OCI-LY7 (cell line): ENCODE measurements at regions not wholly inside any gene's neighbourhood (a gene's known extent, or its start where the extent isn't known, plus 50 kb on each side); places are given as distances from the start of the nearest gene placed in this dataset.

Source experiments
- EZH2phosphoT487 ChIP-seq: fragments of 200-600 bp; sonication (generic); IDR thresholded peaks from 2 replicates; pipeline ENCODE4 v1.6.1; 2018; ENCODE audit warnings: low read depth, borderline replicate concordance, mild to moderate bottlenecking, mixed run types, antibody characterized with exemption, low read length, moderate library complexity, mixed read lengths
- TF ChIP-seq, protein P1 (sequence below): fragments of 200-600 bp; sonication (generic); conservative IDR thresholded peaks from 2 replicates; pipeline ENCODE4 v1.5.1; 2014; ENCODE audit warnings: mild to moderate bottlenecking, antibody characterized with exemption, low read length, moderate library complexity, mixed read lengths

DNA sequence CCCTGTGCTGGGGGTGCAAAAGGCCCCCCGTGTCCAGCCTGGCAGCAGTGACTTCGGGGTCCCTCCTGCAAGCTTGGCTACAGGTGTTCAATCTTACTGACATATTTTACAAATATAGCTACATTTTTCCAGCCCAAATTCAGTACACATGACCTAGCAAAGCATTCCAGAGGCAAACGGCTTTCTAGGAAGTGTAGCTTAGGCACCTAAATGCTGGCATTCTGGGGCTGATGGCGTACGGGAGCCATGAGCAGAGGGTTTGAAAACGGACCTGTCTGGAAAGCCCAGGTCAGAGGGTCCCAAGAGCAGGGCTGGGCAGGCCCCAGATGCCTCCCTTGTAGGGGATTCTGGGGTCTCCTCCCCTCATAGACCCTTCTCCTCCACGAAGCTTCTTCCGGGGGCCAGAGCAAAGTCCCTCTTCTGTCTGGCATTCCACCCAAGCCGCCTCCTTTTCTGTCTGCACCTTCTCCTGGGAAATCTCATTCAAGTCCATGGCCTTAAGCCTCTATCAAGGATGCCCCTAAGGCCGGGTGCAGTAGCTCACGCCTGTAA lies 63.3 kb upstream of the ASAP2 start:
- TF ChIP-seq EZH2phosphoT487 = no peak
- TF ChIP-seq, protein P1, sequence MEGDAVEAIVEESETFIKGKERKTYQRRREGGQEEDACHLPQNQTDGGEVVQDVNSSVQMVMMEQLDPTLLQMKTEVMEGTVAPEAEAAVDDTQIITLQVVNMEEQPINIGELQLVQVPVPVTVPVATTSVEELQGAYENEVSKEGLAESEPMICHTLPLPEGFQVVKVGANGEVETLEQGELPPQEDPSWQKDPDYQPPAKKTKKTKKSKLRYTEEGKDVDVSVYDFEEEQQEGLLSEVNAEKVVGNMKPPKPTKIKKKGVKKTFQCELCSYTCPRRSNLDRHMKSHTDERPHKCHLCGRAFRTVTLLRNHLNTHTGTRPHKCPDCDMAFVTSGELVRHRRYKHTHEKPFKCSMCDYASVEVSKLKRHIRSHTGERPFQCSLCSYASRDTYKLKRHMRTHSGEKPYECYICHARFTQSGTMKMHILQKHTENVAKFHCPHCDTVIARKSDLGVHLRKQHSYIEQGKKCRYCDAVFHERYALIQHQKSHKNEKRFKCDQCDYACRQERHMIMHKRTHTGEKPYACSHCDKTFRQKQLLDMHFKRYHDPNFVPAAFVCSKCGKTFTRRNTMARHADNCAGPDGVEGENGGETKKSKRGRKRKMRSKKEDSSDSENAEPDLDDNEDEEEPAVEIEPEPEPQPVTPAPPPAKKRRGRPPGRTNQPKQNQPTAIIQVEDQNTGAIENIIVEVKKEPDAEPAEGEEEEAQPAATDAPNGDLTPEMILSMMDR = no peak
